Loucy (cell line): ENCODE measurements at regions not wholly inside any gene's neighbourhood (a gene's known extent, or its start where the extent isn't known, plus 50 kb on each side); places are given as distances from the start of the nearest gene placed in this dataset.

Source experiments
- H2AFZ ChIP-seq: fragments of 200-600 bp; sonication (generic); 2 replicates; pipeline ENCODE4 v1.6.0; 2016; ENCODE audit warnings: antibody characterized with exemption, mild to moderate bottlenecking, low read length, moderate library complexity
- H3F3A ChIP-seq: fragments of 200-600 bp; 2 replicates; pipeline ENCODE4 v1.6.0; 2016; ENCODE audit warnings: antibody characterized with exemption, low read depth, mild to moderate bottlenecking
- H3K27me3 ChIP-seq: fragments of 200-600 bp; sonication (generic); 2 replicates; pipeline ENCODE4 v1.6.1; 2014; ENCODE audit warnings: low read length, mild to moderate bottlenecking; ENCODE audit not compliant: insufficient read depth, poor library complexity, severe bottlenecking
- H3K36me3 ChIP-seq: fragments of 200-600 bp; sonication (generic); 2 replicates; pipeline ENCODE4 v1.6.1; 2016; ENCODE audit warnings: low read length; ENCODE audit not compliant: insufficient read depth
- H3K4me1 ChIP-seq: fragments of 200-600 bp; sonication (generic); 2 replicates; pipeline ENCODE4 v1.5.1; 2014; ENCODE audit warnings: low read length, mild to moderate bottlenecking; ENCODE audit not compliant: insufficient read depth, poor library complexity, severe bottlenecking
- H3K4me2 ChIP-seq: fragments of 200-600 bp; sonication (generic); 2 replicates; pipeline ENCODE4 v1.6.0; 2014; ENCODE audit warnings: antibody characterized with exemption, low read length, low read depth, mild to moderate bottlenecking; ENCODE audit not compliant: poor library complexity, severe bottlenecking
- H3K4me3 ChIP-seq: fragments of 200-600 bp; sonication (generic); 2 replicates; pipeline ENCODE4 v1.5.1; 2014; ENCODE audit warnings: low read length, mild to moderate bottlenecking, mixed read lengths; ENCODE audit not compliant: poor library complexity, severe bottlenecking
- H3K79me2 ChIP-seq: fragments of 200-600 bp; sonication (generic); 2 replicates; pipeline ENCODE4 v1.6.1; 2014; ENCODE audit warnings: low read length; ENCODE audit not compliant: insufficient read depth
- H3K9ac ChIP-seq: fragments of 200-600 bp; sonication (generic); 2 replicates; pipeline ENCODE4 v1.6.0; 2014; ENCODE audit warnings: mild to moderate bottlenecking, low read depth, low read length, moderate library complexity; ENCODE audit not compliant: poor library complexity, severe bottlenecking
- H3K9me2 ChIP-seq: fragments of 200-600 bp; sonication (generic); replicated peaks from 2 replicates; pipeline ENCODE4 v1.6.1; 2016; ENCODE audit warnings: low read depth, low read length, mixed read lengths
- H3K9me3 ChIP-seq: fragments of 200-600 bp; sonication (generic); 2 replicates; pipeline ENCODE4 v1.6.1; 2014; ENCODE audit warnings: mild to moderate bottlenecking, antibody characterized with exemption, low read length, low read depth; ENCODE audit not compliant: insufficient read depth
- H4K20me1 ChIP-seq: fragments of 200-600 bp; sonication (generic); 2 replicates; pipeline ENCODE4 v1.6.0; 2014; ENCODE audit warnings: antibody characterized with exemption, low read length, mild to moderate bottlenecking; ENCODE audit not compliant: insufficient read depth, poor library complexity, severe bottlenecking
- CTCF ChIP-seq: fragments of 200-600 bp; sonication (generic); conservative IDR thresholded peaks from 2 replicates; pipeline ENCODE4 v1.5.1; 2014; ENCODE audit warnings: mild to moderate bottlenecking, antibody characterized with exemption, low read length
- EZH2phosphoT487 ChIP-seq: fragments of 200-600 bp; IDR thresholded peaks from 2 replicates; pipeline ENCODE4 v1.6.1; 2018; ENCODE audit warnings: antibody characterized with exemption, mild to moderate bottlenecking, moderate library complexity, borderline replicate concordance

DNA sequence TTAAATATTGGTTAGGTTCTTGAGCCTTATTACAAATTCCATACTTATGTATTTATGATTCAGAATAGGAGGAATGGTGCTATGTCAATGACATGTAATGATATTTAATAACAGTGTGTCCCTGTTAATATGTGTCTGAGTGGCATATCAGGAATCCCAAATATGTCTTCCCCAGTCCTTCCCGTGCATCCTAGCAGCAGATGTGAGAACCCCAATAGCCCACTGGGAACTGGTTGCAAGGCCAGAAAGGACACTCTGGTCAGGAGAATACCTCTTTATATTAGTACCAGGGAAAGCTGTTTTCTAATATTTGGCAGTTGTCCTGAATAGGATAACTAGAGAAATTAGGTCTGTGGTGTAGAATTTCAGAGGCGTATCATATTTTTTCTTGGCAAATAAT is 159.1 kb upstream of the PDE7B start:
- TF ChIP-seq CTCF: no peak
- H3K9ac ChIP-seq: no peak overlapping the region
- no peaks in the 10 kb centered on the region for H3K9me3 ChIP-seq
- no peaks in the 10 kb centered on the region for H3K36me3 ChIP-seq
- H3K27me3 ChIP-seq: no peaks in the 10 kb centered on the region
- no peaks in the 10 kb centered on the region for H4K20me1 ChIP-seq
- H2AFZ ChIP-seq: no peak overlapping the region
- no peaks in the 10 kb centered on the region for H3F3A ChIP-seq
- no peak overlapping the region for H3K4me2 ChIP-seq
- no peaks in the 10 kb centered on the region for H3K79me2 ChIP-seq
- H3K9me2 ChIP-seq: no peaks in the 10 kb centered on the region
- H3K4me3 ChIP-seq: no peak overlapping the region
- H3K4me1 ChIP-seq: no peaks in the 10 kb centered on the region

DNA sequence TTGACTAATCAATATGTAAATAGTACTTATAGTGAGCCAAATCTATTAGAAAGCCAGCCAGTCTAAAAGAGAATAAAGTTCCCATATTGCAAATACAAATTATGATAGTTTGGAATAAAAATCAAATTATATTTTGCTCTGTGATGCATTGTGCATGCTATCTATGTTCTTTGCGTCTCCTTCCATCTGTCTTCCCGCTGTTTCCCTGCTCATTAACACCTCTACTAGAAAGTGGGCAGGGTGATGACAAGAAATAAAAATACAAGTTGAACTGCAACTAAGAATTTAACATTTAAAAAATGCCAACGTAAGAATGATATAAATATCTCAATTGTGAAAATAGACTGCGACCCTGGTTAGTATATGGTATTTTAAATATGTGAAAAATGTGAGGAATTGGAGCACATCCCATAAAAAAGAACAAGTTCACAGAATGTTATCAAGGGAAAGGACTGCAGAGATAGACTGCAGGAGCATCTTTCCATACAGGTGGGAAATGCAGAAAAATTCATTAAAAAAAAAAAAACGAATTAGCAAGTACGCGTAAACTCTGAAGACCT is 157.6 kb upstream of the PDE7B start:
- Histone ChIP-seq H4K20me1 (no peaks in the 10 kb centered on the region), H3K9me2 (no peaks in the 10 kb centered on the region), H3K27me3 (no peaks in the 10 kb centered on the region), H3K9ac (no peak overlapping the region), H3K4me3 (no peak overlapping the region), H3K9me3 (no peaks in the 10 kb centered on the region), H2AFZ (no peak overlapping the region), H3K79me2 (no peaks in the 10 kb centered on the region), H3F3A (no peaks in the 10 kb centered on the region), H3K4me2 (no peak overlapping the region), H3K4me1 (no peaks in the 10 kb centered on the region), H3K36me3 (no peaks in the 10 kb centered on the region)
- no peak for TF ChIP-seq CTCF
- TF ChIP-seq EZH2phosphoT487: no peak

DNA sequence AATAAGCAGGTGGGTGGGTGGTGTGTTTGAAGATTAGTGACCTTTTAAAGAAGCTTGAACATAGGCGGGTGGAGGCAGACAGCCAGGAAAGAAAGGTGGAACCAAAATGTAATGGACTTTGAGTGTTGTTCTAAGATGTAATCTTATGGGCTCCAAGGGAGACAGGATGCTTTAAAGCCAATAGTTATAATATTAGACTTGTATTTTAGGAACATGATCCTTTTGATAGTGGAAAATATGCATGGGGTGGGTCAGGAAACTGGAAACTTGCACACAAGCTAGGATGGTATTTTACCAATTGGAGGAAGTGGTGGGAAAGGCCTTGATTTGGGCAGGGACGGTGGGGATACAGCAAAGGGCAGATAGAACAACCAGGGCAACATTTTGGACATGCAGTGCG is 151.8 kb upstream of the PDE7B start:
- H3F3A ChIP-seq: no peaks in the 10 kb centered on the region
- H3K4me2 ChIP-seq: no peak overlapping the region
- no peaks in the 10 kb centered on the region for H4K20me1 ChIP-seq
- no peaks in the 10 kb centered on the region for H3K4me1 ChIP-seq
- H3K27me3 ChIP-seq: no peaks in the 10 kb centered on the region
- no peaks in the 10 kb centered on the region for H3K9me3 ChIP-seq
- no peaks in the 10 kb centered on the region for H3K9me2 ChIP-seq
- H3K79me2 ChIP-seq: no peaks in the 10 kb centered on the region
- TF ChIP-seq EZH2phosphoT487: no peak
- no peak for TF ChIP-seq CTCF
- H2AFZ ChIP-seq: no peak overlapping the region
- H3K9ac ChIP-seq: no peak overlapping the region
- no peak overlapping the region for H3K4me3 ChIP-seq
- no peaks in the 10 kb centered on the region for H3K36me3 ChIP-seq
